Peyer's patch (tissue), 4 donors: ENCODE measurements at regions not wholly inside any gene's neighbourhood (a gene's known extent, or its start where the extent isn't known, plus 50 kb on each side); places are given as distances from the start of the nearest gene placed in this dataset.

Experiments used
- DNase-seq, 3 donors: peaks; one replicate each; pipeline ENCODE4 v3.0.0-alpha.2; 2017 to 2019
- H3K27ac ChIP-seq, 4 donors: fragments of 200-600 bp; sonication (generic); one replicate each; pipeline ENCODE4 v1.5.1; 2016 to 2019
- H3K27me3 ChIP-seq, 2 donors: fragments of 200-600 bp; sonication (generic); one replicate each; pipeline ENCODE4 v1.5.1; 2019
- H3K36me3 ChIP-seq, 3 donors: fragments of 200-600 bp; sonication (generic); one replicate each; pipeline ENCODE4 v1.5.1; 2016 to 2019
- H3K4me1 ChIP-seq, 4 donors: fragments of 200-600 bp; sonication (generic); one replicate each; pipeline ENCODE4 v1.5.1; 2016 to 2019
- H3K4me3 ChIP-seq, 4 donors: fragments of 200-600 bp; sonication (generic); 1 replicate in 3 of 4; 2 replicates in 1 of 4; pipeline ENCODE4 v1.5.1; 2016 to 2019; ENCODE audit warnings: mild to moderate bottlenecking in 1 of 4
- H3K9me3 ChIP-seq, 4 donors: fragments of 200-600 bp; sonication (generic); one replicate each; pipeline ENCODE4 v1.5.1; 2016 to 2019; ENCODE audit warnings: mild to moderate bottlenecking in 1 of 4
- CTCF ChIP-seq, 6 experiments: fragments of 450-650 bp in 4 of 6; fragments of 200-600 bp in 2 of 6; sonication (generic) in 1 of 6; IDR thresholded peaks; one replicate each; pipeline ENCODE4 v1.5.1; 2017 to 2019; ENCODE audit warnings: antibody characterized with exemption in 6 of 6, mild to moderate bottlenecking in 3 of 6, moderate library complexity in 1 of 6
- POLR2A ChIP-seq, 2 donors: fragments of 450-650 bp; IDR thresholded peaks; one replicate each; pipeline ENCODE4 v1.5.1; 2017; ENCODE audit warnings: antibody characterized with exemption in 2 of 2, mild to moderate bottlenecking in 2 of 2, moderate library complexity in 2 of 2

- Histone ChIP-seq H3K27ac (no peak overlapping the region), H3K4me3 (no peak overlapping the region), H3K9me3 (no peaks in the 10 kb centered on the region), H3K36me3 (no peaks in the 10 kb centered on the region), H3K4me1 (peaks cover 0 to 8% (median 0%) of the 10 kb centered on the region in 4 donors), H3K27me3 (no peaks in the 10 kb centered on the region)
- no peak for DNase-seq
- no peak for TF ChIP-seq CTCF (IDR thresholded peaks at IDR 0.05)
- TF ChIP-seq POLR2A (IDR thresholded peaks at IDR 0.05), result no peak
These were observed 86.7 kb downstream of the TNFAIP3 start for GRCh38 chr6:137953761-137954160.

DNA sequence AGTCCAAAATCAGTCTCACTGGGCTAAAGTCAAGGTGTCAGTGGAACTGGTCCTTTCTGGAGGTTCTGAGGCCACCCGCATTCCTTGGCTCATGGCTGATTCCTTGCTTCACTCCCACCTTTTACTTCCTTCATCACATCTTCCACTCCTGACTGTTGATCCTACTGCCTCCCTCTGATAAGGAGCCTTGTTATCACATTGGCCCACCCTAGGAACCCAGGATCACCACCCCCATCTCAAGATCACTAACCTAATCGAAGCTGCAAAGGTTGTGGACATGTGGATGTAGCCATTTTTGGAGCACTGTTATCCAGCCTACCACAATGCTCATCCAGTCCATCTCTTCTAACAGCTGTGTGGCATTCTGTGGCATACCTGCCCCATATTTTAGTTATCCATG lies 87.2 kb downstream of the TNFAIP3 start:
- no peak for DNase-seq
- H3K27ac ChIP-seq, result no peak overlapping the region
- peaks cover 0 to 8% (median 0%) of the 10 kb centered on the region in 4 donors for H3K4me1 ChIP-seq
- TF ChIP-seq POLR2A (IDR thresholded peaks at IDR 0.05) (no peak), CTCF (IDR thresholded peaks at IDR 0.05) (no peak)
- H3K9me3 ChIP-seq, result no peaks in the 10 kb centered on the region
- H3K27me3 ChIP-seq, result no peaks in the 10 kb centered on the region
- H3K36me3 ChIP-seq, result no peaks in the 10 kb centered on the region
- H3K4me3 ChIP-seq, result no peak overlapping the region

DNA sequence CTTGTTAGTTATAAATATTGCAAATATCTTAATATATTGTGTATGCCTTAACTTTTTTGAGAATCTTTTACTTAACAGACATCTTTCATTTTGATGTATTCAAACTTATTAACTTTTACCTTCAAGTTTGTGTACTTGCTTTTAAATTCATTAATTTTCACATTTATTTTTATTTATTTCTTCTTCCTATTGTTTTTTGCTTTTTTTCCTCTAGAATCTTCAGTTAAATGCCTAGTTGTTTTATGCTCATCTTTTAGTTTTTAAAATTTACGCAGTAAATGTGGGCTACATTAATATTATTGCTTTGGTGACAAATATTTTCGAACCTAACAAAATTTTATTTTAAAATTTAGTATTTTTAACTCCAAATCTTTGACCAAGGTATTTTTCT lies 89.0 kb downstream of the TNFAIP3 start:
- no peak overlapping the region for H3K4me3 ChIP-seq
- TF ChIP-seq POLR2A (IDR thresholded peaks at IDR 0.05) (no peak), CTCF (IDR thresholded peaks at IDR 0.05) (no peak)

GRCh38 chr6:137957471-137957870 lies 90.4 kb downstream of the TNFAIP3 start:
- no peak for TF ChIP-seq CTCF (IDR thresholded peaks at IDR 0.05)
- TF ChIP-seq POLR2A (IDR thresholded peaks at IDR 0.05), result no peak
- Histone ChIP-seq H3K4me3 (no peak overlapping the region), H3K36me3 (no peaks in the 10 kb centered on the region), H3K4me1 (no peaks in the 10 kb centered on the region), H3K9me3 (no peaks in the 10 kb centered on the region), H3K27ac (no peak overlapping the region), H3K27me3 (no peaks in the 10 kb centered on the region)
- DNase-seq, result no peak

More for the DNA sequence above, 89.0 kb downstream of the TNFAIP3 start:
- H3K27ac ChIP-seq, result no peak overlapping the region
- DNase-seq, result no peak
- no peaks in the 10 kb centered on the region for H3K4me1 ChIP-seq
- no peaks in the 10 kb centered on the region for H3K36me3 ChIP-seq
- no peaks in the 10 kb centered on the region for H3K9me3 ChIP-seq
- no peaks in the 10 kb centered on the region for H3K27me3 ChIP-seq

GRCh38 chr6:137958811-137959565 lies 91.9 kb downstream of the TNFAIP3 start:
- Histone ChIP-seq H3K4me1 (no peaks in the 10 kb centered on the region), H3K27me3 (no peaks in the 10 kb centered on the region), H3K4me3 (no peak overlapping the region), H3K9me3 (no peaks in the 10 kb centered on the region), H3K36me3 (no peaks in the 10 kb centered on the region), H3K27ac (no peak overlapping the region)
- no peak for TF ChIP-seq POLR2A (IDR thresholded peaks at IDR 0.05)
- no peak for TF ChIP-seq CTCF (IDR thresholded peaks at IDR 0.05)
- no peak for DNase-seq
